GM12878 (cell line): ENCODE measurements at regions not wholly inside any gene's neighbourhood (a gene's known extent, or its start where the extent isn't known, plus 50 kb on each side); places are given as distances from the start of the nearest gene placed in this dataset.

Experiments used
- ATAC-seq: fragments of 200-7000 bp; cut with Tn5 transposase; 3 replicates; pipeline ENCODE4 v1.9.1; 2020; ENCODE audit warnings: mild to moderate bottlenecking, moderate library complexity
- BruUV-seq: library from RNA; stranded (reverse); fragments of 400-500 nt; replicated peaks from 2 replicates; lab custom pipeline; 2021; lab: Mats Ljungman, UMichigan
- CTCF ChIA-PET: fragments of 300-600 bp; sonication (Branson Sonifier 250); formaldehyde crosslinking; extraction: SDS; loops from one replicate; lab custom pipeline; 2021; ENCODE audit warnings: inconsistent platforms; lab: Yijun Ruan, JAX
- POLR2A ChIA-PET: fragments of 350-600 bp; formaldehyde crosslinking; extraction: SDS; loops from one replicate; lab custom pipeline; 2021; ENCODE audit warnings: inconsistent platforms; lab: Charles Lee
- RAD21 ChIA-PET: fragments of 300-600 bp; sonication (Branson Sonifier 250); formaldehyde crosslinking; loops from one replicate; lab custom pipeline; 2023; ENCODE audit warnings: antibody characterized with exemption; ENCODE audit not compliant: unreplicated experiment; lab: Charles Lee
- SMC1A ChIA-PET: fragments of 300-600 bp; sonication (Branson Sonifier 250); formaldehyde crosslinking; loops from one replicate; lab custom pipeline; 2023; ENCODE audit not compliant: unreplicated experiment, uncharacterized antibody; lab: Charles Lee
- DNase-seq: peaks from one replicate; pipeline ENCODE4 v3.0.0-alpha.2; 2011; ENCODE audit warnings: low read depth, low spot score
- FAIRE-seq: peaks from 3 replicates; lab custom pipeline; 2011; peaks lifted over from hg19 to GRCh38; lab: Jason Lieb, UNC
- H2AFZ ChIP-seq: 2 replicates; pipeline ENCODE4 v1.6.0; 2011; ENCODE audit warnings: low read depth, low read length, control low read depth; ENCODE audit not compliant: control insufficient read depth
- H3K27ac ChIP-seq: 2 replicates; pipeline ENCODE4 v1.5.1; 2011; ENCODE audit warnings: control low read depth; ENCODE audit not compliant: control insufficient read depth, insufficient read depth
- H3K27me3 ChIP-seq, 2 experiments: replicated peaks in 1 of 2; 2 replicates each; pipeline versions ENCODE4 v1.6.0 to v1.6.1; 2011; ENCODE audit warnings: low read length in 1 of 2; ENCODE audit not compliant: control insufficient read depth in 2 of 2, insufficient read depth in 2 of 2
- H3K36me3 ChIP-seq, 2 experiments: 2 replicates each; pipeline ENCODE4 v1.5.1; 2011; ENCODE audit warnings: low read length in 1 of 2; ENCODE audit not compliant: control insufficient read depth in 2 of 2, insufficient read depth in 2 of 2
- H3K4me1 ChIP-seq: 2 replicates; pipeline ENCODE4 v1.6.1; 2011; ENCODE audit warnings: mild to moderate bottlenecking, low read length, moderate library complexity, mixed read lengths; ENCODE audit not compliant: control insufficient read depth, insufficient read depth
- H3K4me2 ChIP-seq: 2 replicates; pipeline ENCODE4 v1.6.0; 2011; ENCODE audit warnings: control low read depth; ENCODE audit not compliant: control insufficient read depth, insufficient read depth
- H3K4me3 ChIP-seq: fragments of 200-600 bp; sonication (generic); 2 replicates; pipeline ENCODE4 v1.5.1; 2016
- H3K79me2 ChIP-seq: 2 replicates; pipeline ENCODE4 v1.6.0; 2011; ENCODE audit warnings: low read length; ENCODE audit not compliant: control insufficient read depth, insufficient read depth
- H3K9ac ChIP-seq: 2 replicates; pipeline ENCODE4 v1.8.0; 2011; ENCODE audit warnings: low read length, control low read depth, mixed read lengths; ENCODE audit not compliant: control insufficient read depth, insufficient read depth
- H3K9me3 ChIP-seq: replicated peaks from 3 replicates; pipeline ENCODE4 v1.5.1; 2011; ENCODE audit warnings: mild to moderate bottlenecking, low read length; ENCODE audit not compliant: control insufficient read depth, insufficient read depth
- H4K20me1 ChIP-seq: 2 replicates; pipeline ENCODE4 v1.6.0; 2011; ENCODE audit not compliant: control insufficient read depth, insufficient read depth
- CEBPZ ChIP-seq: fragments of 150-350 bp; IDR thresholded peaks from 2 replicates; pipeline ENCODE4 v1.6.1; 2016; ENCODE audit warnings: low read depth, low read length
- CTCF ChIP-seq, 3 experiments: IDR thresholded peaks in 2 of 3; conservative IDR thresholded peaks in 1 of 3; 2 replicates each; pipeline ENCODE4 v1.5.1; 2011; ENCODE audit warnings: low read depth in 3 of 3, low read length in 3 of 3, mild to moderate bottlenecking in 3 of 3, control low read depth in 2 of 3, moderate library complexity in 2 of 3, inconsistent platforms in 1 of 3, mixed read lengths in 1 of 3; ENCODE audit not compliant: control insufficient read depth in 2 of 3, insufficient read depth in 1 of 3; ENCODE audit errors: extremely low read depth in 1 of 3
- TCF12 ChIP-seq: IDR thresholded peaks from 2 replicates; pipeline ENCODE4 v1.6.1; 2011; ENCODE audit warnings: low read depth, mild to moderate bottlenecking, low read length
- WGBS: methylation state at CpG from one replicate; pipeline ENCODE4 v1.1.6; 2016; ENCODE audit warnings: low lambda C conversion rate; ENCODE audit not compliant: insufficient replicate concordance, insufficient coverage; ENCODE audit errors: missing lambda C conversion rate; 5-methylcytosine and 5-hydroxymethylcytosine counted together
- in situ Hi-C: fragments of 300-500 bp; cut with MboI; formaldehyde crosslinking; loops from 9 replicates; pipeline ENCODE4 v1.14.3; 2018; ENCODE audit warnings: mixed read lengths
- intact Hi-C: fragments of 100-400 bp; cut with micrococcal nuclease; formaldehyde crosslinking; loops from one replicate; pipeline ENCODE4 v1.14.2; 2022; ENCODE audit not compliant: unreplicated experiment
- TF ChIP-seq, protein P1 (sequence below): fragments of 450-650 bp; IDR thresholded peaks from 2 replicates; pipeline ENCODE4 v1.6.1; 2017; ENCODE audit warnings: mild to moderate bottlenecking, moderate library complexity
- TF ChIP-seq, protein P2 (sequence below): fragments of 450-650 bp; formaldehyde crosslinking; IDR thresholded peaks from 2 replicates; pipeline ENCODE4 v1.4.0; 2022; ENCODE audit warnings: mild to moderate bottlenecking, moderate library complexity

- POLR2A ChIA-PET = no interaction called here
- no peaks in the 10 kb centered on the region for H3K9me3 ChIP-seq
- H2AFZ ChIP-seq = no peak overlapping the region
- H3K4me1 ChIP-seq = no peaks in the 10 kb centered on the region
- DNase-seq = no peak
- 4% methylated on average over 1 of the region's 1 CpG for WGBS
- CTCF ChIA-PET = interaction anchor here (0.7 to 1.3 kb wide), 3 partner anchors 11 to 597 kb away, joined by 3 to 5 read pairs (median 5); no protein-coding TSS in a partner anchor
- no peaks in the 10 kb centered on the region for H3K79me2 ChIP-seq
- TF ChIP-seq CTCF (IDR thresholded peaks at IDR 0.05 in 2 of 3, conservative IDR thresholded peaks at IDR 0.05 in 1 of 3; ENCODE audit: control insufficient read depth in 2 of 3, extremely low read depth in 1 of 3, insufficient read depth in 1 of 3, low read depth in 3 of 3, low read length in 3 of 3) (no peak), CEBPZ (no peak), TCF12 (no peak)
- TF ChIP-seq, protein P1, sequence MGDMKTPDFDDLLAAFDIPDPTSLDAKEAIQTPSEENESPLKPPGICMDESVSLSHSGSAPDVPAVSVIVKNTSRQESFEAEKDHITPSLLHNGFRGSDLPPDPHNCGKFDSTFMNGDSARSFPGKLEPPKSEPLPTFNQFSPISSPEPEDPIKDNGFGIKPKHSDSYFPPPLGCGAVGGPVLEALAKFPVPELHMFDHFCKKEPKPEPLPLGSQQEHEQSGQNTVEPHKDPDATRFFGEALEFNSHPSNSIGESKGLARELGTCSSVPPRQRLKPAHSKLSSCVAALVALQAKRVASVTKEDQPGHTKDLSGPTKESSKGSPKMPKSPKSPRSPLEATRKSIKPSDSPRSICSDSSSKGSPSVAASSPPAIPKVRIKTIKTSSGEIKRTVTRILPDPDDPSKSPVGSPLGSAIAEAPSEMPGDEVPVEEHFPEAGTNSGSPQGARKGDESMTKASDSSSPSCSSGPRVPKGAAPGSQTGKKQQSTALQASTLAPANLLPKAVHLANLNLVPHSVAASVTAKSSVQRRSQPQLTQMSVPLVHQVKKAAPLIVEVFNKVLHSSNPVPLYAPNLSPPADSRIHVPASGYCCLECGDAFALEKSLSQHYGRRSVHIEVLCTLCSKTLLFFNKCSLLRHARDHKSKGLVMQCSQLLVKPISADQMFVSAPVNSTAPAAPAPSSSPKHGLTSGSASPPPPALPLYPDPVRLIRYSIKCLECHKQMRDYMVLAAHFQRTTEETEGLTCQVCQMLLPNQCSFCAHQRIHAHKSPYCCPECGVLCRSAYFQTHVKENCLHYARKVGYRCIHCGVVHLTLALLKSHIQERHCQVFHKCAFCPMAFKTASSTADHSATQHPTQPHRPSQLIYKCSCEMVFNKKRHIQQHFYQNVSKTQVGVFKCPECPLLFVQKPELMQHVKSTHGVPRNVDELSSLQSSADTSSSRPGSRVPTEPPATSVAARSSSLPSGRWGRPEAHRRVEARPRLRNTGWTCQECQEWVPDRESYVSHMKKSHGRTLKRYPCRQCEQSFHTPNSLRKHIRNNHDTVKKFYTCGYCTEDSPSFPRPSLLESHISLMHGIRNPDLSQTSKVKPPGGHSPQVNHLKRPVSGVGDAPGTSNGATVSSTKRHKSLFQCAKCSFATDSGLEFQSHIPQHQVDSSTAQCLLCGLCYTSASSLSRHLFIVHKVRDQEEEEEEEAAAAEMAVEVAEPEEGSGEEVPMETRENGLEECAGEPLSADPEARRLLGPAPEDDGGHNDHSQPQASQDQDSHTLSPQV = no peak
- TF ChIP-seq, protein P2, sequence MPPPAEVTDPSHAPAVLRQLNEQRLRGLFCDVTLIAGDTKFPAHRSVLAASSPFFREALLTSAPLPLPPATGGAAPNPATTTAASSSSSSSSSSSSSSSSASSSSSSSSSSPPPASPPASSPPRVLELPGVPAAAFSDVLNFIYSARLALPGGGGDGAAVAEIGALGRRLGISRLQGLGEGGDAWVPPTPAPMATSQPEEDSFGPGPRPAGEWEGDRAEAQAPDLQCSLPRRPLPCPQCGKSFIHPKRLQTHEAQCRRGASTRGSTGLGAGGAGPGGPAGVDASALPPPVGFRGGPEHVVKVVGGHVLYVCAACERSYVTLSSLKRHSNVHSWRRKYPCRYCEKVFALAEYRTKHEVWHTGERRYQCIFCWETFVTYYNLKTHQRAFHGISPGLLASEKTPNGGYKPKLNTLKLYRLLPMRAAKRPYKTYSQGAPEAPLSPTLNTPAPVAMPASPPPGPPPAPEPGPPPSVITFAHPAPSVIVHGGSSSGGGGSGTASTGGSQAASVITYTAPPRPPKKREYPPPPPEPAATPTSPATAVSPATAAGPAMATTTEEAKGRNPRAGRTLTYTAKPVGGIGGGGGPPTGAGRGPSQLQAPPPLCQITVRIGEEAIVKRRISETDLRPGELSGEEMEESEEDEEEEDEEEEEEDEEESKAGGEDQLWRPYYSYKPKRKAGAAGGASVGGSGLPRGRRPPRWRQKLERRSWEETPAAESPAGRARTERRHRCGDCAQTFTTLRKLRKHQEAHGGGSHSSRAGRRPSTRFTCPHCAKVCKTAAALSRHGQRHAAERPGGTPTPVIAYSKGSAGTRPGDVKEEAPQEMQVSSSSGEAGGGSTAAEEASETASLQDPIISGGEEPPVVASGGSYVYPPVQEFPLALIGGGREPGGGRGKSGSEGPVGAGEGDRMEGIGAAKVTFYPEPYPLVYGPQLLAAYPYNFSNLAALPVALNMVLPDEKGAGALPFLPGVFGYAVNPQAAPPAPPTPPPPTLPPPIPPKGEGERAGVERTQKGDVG (CRISPR knock-in tag) = no peak
- H3K9ac ChIP-seq = no peak overlapping the region
- SMC1A ChIA-PET = interaction anchor here (1.0 kb wide), 1 partner anchor 18 kb away, joined by 4 read pairs; no protein-coding TSS in a partner anchor
- intact Hi-C loops (no loop called here), in situ Hi-C loops (no loop called here)
- no peak overlapping the region for H3K4me3 ChIP-seq
- peaks cover 0 to 1% of the 10 kb centered on the region in 2 experiments; a peak in 1 of 4 replicates for H3K27me3 ChIP-seq
- no peak overlapping the region for H3K27ac ChIP-seq
- BruUV-seq = no TSS peak
- H3K4me2 ChIP-seq = no peak overlapping the region
- FAIRE-seq = no peak
- no peaks in the 10 kb centered on the region for H4K20me1 ChIP-seq
- RAD21 ChIA-PET = no interaction called here
- no peaks in the 10 kb centered on the region for H3K36me3 ChIP-seq
- no peak for ATAC-seq
These were observed 138.1 kb upstream of the REG3G start for GRCh38 chr2:78887446-78887845.
